Mammary epithelial cell (primary cell): ENCODE measurements at regions not wholly inside any gene's neighbourhood (a gene's known extent, or its start where the extent isn't known, plus 50 kb on each side); places are given as distances from the start of the nearest gene placed in this dataset.
"Not testable (repeated sequence)": the region's sequence is repeated elsewhere in the genome, so short reads cannot be mapped to it uniquely, and the experiment has no call there.

Experiments
- EZH2 ChIP-seq: IDR thresholded peaks from 2 replicates; pipeline ENCODE4 v1.6.1; 2012; ENCODE audit warnings: low read length, inconsistent platforms, borderline replicate concordance
- TF ChIP-seq, protein P1 (sequence below), 2 donors: IDR thresholded peaks in 1 of 2; conservative IDR thresholded peaks in 1 of 2; 2 replicates each; pipeline ENCODE4 v1.5.1; 2011 to 2012; ENCODE audit warnings: inconsistent platforms in 2 of 2, low read length in 2 of 2, mild to moderate bottlenecking in 2 of 2, control low read depth in 1 of 2, low read depth in 1 of 2; ENCODE audit not compliant: insufficient read depth in 1 of 2; ENCODE audit errors: extremely low read depth in 1 of 2

- TF ChIP-seq, protein P1, sequence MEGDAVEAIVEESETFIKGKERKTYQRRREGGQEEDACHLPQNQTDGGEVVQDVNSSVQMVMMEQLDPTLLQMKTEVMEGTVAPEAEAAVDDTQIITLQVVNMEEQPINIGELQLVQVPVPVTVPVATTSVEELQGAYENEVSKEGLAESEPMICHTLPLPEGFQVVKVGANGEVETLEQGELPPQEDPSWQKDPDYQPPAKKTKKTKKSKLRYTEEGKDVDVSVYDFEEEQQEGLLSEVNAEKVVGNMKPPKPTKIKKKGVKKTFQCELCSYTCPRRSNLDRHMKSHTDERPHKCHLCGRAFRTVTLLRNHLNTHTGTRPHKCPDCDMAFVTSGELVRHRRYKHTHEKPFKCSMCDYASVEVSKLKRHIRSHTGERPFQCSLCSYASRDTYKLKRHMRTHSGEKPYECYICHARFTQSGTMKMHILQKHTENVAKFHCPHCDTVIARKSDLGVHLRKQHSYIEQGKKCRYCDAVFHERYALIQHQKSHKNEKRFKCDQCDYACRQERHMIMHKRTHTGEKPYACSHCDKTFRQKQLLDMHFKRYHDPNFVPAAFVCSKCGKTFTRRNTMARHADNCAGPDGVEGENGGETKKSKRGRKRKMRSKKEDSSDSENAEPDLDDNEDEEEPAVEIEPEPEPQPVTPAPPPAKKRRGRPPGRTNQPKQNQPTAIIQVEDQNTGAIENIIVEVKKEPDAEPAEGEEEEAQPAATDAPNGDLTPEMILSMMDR (conservative IDR thresholded peaks at IDR 0.05 in 1 of 2, IDR thresholded peaks at IDR 0.05 in 1 of 2; ENCODE audit: extremely low read depth in 1 of 2, insufficient read depth in 1 of 2, low read depth in 1 of 2, low read length in 2 of 2), result not testable (repeated sequence)
- TF ChIP-seq EZH2, result not testable (repeated sequence)
These were observed 81.1 kb upstream of the ALX4 start for GRCh38 chr11:44391004-44391403.
